HG03521 (cell line): ENCODE measurements at regions not wholly inside any gene's neighbourhood (a gene's known extent, or its start where the extent isn't known, plus 50 kb on each side); places are given as distances from the start of the nearest gene placed in this dataset.
A peak's percentile ranks its signal among the peaks of the same experiment; 100 is the strongest.

ENCODE experiments used
- ATAC-seq: cut with Tn5 transposase; IDR thresholded peaks from one replicate; pipeline ENCODE4 v1.9.1; 2021; ENCODE audit warnings: mild to moderate bottlenecking, moderate library complexity; ENCODE audit not compliant: unreplicated experiment

DNA sequence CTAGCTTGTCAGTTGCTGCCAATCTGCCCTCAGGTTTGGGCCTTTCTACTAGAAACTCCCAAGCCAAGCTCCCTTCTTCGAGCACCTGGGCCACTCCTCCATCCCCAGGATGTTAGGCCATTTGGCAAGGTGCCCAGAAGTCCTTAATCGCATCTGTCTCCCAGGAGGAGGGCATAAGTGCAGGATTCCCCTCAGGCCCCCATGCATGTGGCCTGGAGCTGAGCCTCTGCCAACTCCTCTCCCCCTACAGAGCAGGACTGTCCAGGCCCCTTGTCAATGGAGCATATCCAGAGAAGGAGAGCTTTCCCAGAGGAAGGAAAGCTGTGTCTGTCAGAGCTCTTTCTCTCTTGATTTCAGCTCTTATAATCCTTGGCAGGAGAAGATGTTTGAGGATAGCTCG, 182.6 kb upstream of the ROPN1 start:
- no peak for ATAC-seq

DNA sequence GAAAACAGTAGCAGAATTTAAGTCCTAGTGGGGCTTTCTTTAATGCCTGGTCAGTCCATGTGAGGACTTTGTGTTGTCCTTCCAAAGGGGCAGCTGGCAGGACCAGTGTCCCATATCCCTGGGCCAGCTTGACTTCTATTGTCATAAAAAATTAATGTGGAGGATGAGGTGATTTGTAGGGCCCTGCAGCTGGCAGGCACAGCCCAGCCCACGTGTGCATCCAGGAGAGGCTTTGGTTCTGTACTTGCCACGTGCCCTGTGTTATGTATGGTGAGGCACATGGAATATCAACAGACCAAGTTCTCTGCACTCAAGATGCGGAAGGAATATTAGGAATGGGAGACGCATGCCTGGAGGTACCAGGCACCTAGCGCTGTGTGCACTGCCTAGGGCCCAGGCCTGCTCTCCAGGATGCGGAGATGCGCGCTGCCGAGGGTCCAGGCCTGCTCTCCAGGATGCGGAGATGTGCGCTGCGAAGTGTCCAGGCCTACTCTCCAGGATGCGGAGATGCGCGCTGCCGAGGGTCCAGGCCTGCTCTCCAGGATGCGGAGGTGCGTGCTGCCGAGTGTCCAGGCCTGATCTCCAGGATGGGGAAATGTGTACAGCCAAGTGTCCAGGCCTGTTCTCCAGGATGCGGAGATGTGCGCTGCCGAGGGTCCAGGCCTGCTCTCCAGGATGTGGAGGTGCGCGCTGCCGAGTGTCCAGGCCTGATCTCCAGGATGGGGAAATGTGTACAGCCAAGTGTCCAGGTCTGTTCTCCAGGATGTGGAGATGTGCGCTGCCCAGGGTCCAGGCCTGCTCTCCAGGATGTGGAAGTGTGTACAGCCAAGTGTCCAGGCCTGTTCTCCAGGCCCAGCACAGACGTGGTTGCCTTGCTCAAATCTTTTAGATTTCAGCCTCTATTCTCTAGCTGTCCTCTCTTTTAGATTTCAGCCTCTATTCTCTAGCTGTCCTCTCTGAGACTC, 183.3 kb upstream of the ROPN1 start:
- no peak for ATAC-seq

DNA sequence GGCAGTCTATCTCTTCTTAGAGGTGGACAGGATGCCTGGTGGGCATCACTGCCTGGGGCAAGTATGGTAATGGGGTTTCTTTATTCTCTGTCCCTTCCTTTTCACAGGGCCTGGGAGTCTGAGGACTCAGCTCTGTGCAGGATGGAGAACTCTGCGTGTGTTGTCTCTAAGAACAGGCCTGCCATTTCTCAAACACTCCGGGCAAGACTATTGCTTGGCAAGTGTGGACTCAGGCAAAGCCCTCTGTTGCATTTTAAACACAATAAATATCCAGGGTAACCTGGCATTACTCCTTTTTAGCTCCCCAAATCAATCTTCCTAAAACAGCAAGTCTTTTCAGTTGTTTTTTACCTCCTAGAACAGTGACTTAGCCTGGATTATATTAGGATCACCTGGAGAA, 185.1 kb upstream of the ROPN1 start:
- no peak for ATAC-seq

DNA sequence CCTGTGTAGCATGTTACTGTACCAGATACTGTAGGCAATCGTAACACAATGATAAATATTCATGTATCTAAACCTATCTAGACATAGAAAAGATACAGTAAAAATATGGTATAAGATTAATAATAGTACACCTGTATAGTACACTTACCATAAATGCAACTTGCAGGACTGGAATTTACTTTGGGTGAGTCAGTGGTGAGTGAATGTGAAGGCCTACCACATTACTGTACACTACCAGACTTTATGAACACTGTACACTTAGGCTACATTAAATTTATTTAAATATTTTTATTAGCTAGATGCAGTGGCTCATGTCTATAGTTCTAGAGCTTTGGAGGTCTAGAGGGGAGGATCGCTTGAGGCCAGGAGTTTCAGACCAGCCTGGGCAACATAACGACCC, 186.6 kb upstream of the ROPN1 start:
- no peak for ATAC-seq

DNA sequence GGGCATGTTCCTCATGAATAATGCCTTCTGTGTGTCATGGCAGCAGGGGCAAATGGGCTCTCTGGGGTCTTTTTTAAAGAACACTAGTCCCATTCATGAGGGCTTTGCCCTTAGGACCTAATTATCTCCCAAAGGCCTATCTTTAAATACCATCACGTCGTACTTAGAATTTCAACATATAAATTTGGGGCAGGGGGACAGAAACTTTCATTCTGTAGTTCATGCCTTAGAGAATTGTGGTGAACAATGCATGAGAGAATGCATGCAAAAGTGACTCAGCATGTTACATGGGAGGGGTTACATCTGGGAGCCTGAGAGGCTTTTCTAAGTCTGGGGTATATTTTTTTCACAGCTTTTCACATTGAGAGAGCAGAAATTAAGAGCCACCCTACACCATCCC, 208.5 kb upstream of the ROPN1 start:
- ATAC-seq: no peak

DNA sequence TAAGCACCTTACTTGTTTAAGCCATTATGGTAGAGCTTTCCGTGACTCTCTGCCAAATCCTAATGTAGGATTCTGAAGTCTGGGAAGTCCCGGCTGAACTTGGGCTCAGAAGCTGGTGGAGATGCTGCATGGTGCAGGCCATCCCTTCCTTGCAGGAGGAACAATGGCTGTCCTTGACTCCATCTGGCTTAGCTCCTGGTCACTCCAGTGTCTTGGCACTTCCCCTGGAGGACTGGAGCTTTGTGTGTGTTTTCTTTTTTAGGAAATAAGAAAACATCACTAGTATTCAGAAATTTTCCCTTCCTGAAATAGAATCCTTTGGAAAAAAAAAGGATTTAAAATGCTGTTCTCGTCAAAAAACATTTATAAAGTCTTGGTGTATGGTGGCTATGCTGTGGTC, 209.3 kb upstream of the ROPN1 start:
- no peak for ATAC-seq

DNA sequence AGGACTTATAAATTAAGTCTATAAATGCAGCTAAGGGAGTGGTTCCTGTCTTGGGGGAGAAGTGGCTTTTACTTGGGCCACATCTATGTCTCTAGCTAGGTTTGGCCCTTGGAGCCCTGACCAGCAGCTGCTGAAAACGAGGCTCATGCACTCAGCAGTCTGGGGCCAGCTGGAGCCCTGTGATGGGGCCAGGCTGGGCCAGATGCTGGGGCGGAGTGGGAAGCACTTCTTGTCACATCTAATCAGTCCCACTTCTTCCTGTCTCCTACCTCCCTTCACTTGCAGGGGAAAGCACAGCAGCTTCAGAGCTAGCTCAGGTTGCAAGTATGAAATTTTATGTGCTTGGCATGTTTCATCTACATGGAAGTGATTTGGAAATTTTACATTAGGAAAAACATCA, 209.9 kb upstream of the ROPN1 start:
- no peak for ATAC-seq

DNA sequence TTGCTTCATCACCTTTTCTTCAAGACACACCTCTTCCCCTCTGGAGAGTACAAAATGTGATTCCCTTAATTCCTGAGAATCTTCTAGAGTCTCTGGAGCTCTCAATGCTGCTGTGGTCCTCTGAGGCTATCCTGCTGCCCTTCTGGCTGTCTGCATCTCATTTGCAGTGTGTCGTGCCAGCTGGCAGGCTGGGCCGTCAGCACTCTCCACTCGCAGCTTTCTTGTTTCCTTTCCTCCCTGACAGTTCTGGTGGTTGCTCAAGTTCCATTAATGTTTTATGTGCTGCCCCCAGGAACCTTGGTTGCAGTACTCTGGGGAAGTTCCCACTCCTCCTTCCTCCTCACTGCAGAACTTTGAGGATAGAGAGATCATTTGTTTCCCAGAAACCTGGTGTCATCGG, 210.8 kb upstream of the ROPN1 start:
- ATAC-seq: no peak

DNA sequence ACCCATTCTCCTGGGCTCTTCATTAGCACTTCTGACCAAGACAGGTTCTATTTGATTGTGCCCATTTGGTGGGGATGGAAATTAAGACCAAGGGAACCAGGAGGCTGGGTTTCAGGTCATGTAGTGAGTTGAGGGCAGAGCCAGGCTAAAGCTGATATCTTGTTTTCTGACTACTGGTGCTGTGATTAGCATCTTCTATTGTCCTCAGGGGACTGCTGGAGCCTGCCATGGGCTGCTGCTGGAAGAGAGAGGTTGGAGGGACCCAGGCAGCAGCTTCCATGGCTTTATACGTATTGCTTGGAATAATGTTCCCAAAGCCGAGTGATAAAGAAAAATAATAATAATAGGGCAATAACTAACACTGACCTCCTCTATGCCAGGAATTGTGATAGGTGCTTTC, 211.4 kb upstream of the ROPN1 start:
- ATAC-seq: no peak

DNA sequence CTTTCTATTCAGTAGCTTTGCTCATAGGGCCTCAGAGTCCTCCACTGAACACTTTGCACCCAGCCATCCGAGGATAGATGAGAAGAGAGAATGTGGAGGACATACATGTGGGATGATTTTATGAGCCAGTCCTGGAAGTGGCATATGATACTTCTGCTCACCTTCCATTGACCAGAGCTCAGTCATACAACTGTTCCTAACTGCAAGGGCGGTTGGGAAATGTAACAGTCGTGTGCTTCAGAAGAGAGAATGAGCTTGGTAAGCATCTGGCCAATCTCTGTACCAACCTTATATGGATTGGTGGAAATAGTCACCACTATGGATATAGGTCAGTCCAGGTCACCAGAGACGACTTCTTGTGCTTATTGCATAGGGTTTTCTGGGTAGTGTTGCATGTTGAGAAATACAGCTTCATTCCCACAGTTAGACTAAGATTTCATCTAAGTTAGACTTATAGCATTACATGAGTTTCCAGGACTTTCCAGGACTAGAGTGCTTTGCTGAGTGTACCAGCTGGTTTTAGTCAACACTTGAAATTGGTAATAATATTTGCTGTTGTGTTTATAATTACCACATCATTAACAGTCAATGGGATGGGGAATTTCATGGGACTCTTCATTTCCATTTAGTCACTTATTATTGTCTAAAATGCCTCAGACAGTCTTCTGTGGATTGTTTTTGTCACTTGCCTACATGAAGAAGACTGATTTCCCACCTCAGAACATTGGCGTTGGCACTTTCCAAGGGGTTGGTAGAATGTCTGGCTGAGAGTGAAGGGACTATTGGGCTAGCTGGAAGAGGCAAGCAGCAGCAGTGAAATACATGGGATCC, 214.5 kb upstream of the ROPN1 start:
- no peak for ATAC-seq

DNA sequence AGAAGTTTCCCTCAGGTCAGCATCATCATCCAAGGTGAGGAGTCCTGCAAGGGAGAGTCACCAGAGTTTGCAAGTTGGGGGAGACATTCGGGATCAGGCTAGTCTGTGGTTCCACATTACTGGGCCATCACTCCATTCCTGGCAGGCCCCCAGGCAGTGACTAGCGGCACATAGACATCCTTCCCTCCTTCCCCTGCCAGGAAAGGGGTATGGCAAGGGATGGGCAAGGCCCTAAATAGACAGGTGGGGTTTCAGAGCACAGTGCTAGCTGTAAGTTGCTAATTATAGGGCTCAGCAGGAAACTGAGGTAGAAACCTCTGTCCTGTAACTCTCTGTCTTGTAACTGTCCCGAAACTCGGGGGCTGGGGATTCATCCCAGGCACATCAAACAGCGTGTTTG, 215.2 kb upstream of the ROPN1 start:
- no peak for ATAC-seq

DNA sequence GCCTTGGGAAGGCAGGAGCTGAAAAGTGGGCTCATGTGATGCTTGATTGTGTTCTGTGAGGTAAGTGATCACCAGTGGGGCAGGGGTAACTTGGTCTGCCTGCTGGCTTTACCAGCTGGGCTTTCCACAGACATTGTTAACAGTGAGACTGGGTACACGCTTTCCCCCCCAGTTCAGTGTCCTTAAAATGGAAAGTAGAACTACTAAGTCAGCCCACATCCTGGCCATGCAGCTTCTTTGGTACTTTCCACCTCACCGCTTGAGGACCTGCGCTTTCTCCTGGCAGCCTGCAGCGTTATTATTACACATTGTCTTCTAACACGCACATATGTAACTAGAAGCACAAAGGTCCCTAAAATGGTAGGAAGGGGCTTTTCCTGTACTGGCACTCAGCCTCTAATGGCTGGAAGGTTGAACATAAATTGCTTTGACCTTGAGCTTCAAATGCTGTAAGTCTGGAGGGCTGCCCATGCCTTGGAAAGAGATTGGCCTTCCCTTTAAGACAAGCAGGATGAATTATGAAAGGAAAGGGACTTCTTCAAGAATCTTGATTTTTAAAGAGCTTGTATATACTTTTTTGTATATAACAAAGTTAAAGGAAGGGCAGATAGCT, 216.1 kb upstream of the ROPN1 start:
- ATAC-seq: peak; percentile 63

DNA sequence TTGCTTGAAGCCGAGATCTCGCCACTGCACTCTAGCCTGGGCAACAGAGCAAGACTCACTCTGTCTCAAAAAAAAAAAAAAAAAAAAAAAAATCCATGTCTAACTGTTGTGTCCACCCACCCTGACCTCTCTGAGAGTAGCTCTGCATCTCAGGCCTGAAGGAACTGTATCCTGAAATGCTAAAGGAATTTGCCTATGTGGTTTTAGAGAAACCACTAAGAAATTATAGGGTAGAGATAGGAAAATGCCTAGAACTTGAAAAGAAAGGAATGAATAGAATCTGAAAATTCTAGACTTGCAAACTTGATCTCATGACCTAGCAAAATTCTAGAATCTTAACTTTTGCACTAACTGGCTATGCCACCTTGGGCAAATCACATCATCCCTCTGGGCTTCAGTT, 217.5 kb upstream of the ROPN1 start:
- ATAC-seq: no peak

DNA sequence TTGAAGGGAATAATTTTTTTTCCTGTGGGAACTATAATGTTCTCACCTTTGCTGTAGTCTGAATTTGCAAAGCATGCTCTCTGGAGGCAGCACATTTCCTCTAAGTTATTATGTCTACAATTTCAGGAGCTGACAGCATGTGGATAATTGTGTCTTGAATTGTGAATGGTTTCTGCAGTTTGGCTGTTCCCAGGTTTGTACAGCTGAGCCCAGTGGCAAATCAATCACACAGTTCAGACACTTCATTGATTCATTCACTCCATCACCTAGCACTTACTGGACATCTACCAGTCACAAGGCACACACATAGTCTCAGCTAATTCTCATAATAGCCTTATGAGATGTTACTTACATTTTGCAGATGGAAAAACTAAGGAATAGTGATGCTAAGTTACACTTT, 219.0 kb upstream of the ROPN1 start:
- ATAC-seq: no peak

DNA sequence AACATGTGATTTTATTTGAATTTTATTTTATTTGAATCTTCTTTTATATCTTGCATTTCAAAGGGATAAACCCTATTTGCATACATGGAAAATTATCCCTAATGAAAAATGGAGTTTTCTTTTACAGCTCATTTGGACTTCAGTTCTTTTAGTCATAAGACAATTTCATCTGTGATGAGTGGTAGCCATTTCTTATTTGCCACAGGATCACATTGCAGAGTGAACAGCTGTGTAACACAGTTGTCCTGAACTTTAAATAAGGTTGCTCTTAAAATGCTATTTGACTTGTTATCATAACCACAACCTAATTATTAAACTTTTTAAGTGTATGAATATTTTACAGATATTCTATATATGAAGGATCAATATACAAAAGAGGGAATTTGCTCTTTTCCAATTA, 221.7 kb upstream of the ROPN1 start:
- no peak for ATAC-seq

DNA sequence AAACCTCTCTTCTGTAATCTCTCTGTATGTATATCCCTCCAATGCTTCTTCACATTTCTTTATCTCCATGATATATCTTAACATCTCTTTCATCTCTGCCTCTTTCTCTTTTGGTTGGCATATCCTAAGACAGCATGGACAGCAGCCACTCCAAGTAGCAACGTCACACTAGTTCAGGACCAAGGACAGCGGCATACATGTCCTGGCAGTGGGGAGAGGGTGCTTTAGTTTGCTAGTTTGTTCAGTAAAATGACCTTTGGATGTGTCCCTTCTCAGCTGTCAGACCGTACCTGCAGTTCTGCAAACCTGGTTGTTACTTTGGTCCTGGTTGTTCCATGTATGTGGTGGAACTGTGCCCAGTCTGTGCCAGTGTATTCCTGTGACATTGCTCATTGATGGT, 225.6 kb upstream of the ROPN1 start:
- no peak for ATAC-seq

DNA sequence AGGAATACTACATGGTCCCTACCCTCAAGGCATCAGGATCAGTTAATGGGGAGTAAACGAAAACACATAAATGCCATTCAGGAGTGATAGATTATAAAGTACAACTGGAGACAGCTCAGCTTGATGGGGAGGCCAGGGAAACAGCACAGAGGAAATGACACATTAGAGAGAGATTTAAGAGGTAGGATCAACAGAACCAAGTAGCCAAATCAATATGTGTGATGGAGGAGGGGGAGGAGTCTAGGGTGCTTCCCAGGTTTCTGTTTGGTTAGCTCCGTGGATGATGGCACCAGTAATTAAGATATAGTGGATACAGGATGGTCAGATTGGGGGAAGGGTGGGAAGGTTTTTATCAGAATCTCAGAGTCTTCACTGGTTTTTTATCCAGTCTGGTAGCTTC, 229.5 kb upstream of the ROPN1 start:
- ATAC-seq: no peak

DNA sequence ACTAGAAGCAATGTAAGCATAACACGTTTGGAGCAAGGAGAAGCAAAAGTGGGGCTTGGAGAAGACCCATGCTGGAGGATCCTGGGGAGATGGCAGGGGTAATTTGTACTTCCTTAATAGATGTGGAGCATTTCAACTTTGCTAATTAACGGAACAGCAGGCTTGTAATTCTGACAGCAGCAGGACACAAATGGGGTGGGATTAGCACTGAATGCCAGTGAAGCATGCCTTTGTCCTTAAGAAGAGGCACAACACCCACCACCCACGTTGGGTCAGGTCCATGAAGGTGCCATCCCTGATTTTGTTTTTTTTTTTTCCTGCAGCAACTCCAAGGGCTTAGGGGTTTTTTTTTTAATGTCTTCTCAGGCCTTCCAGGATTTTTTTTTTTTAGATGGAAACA, 231.9 kb upstream of the ROPN1 start:
- ATAC-seq: no peak

DNA sequence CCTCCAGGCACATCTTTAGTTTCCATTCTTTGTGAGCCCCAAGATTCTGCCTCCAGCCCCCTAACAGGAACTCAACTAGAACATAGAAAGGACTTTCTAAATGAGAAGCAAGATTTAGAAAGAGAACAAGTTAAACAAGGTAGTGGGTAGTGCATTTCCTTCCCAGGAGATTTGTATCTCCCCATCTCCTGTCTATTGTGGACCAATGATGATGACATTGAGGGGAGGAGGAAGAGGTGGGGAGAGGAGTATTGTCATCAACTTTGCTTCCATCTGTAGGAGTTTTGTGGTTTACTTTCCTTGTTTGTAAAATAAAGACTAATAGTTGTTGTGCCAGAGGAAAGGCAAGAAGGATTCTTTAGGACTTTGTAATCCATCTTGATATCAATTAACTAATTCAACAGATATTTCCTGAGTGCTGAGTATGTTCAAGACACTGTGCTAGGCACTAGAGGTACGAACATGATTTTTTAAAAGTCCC, 235.3 kb upstream of the ROPN1 start:
- ATAC-seq: no peak

DNA sequence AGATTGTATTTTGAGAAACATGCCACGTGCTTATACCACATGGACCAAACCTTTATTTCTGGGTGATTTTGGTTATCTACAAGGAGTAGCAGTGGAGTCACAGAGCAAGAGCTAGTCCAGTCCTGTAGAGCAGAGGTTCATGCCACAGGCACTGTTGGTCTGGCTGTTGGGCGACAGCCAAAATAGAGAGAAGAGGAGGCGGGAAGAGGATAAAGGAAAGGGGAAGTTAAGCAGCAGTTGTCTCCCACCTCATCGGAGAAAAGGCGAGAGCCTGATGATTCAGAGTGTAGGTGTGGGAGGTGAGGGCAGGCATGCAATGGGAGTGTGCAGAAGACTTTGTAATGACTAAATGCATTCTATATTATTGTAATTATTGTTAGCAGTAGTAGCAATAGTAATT, 237.5 kb upstream of the ROPN1 start:
- ATAC-seq: no peak

DNA sequence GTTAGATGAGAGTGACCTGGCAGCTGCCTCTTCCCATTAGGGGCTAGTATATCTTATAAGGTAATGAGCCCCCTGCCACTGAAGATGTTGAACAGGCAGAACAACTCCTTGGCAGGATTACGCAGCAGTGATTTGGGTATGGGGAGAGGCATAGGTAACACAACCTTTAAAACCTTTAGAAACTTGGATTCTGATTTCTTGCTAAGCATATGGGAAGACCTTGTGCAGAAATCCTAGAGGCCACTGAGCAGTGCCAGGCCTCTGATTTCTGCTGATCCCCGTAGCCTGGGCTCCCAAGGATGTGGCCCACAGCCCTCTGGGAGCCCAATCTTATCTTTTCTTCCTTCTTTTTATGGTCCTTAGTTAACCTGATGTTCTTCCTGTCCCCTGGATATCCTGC, 237.9 kb upstream of the ROPN1 start:
- no peak for ATAC-seq

DNA sequence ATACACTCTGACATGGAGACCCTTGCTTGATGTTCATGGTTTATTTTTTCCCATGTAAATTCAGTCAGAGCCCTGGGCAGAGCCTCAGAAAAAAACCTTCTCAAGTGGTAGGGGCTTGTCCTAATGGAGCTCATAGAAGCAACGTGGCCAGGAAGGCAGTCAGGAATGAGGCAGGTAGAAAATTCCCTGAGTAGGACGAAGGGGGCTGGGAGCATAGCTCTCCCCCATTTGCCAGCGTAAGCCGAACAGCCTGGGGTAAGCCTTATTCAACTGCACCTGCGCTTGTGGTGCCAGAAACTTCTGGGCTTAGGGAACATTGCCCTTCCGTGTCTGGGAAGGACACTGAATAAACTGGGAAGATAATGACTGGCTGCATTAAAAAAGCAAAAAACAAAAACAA, 238.5 kb upstream of the ROPN1 start:
- ATAC-seq: no peak
